Natural killer cell (primary cell): ENCODE measurements at regions not wholly inside any gene's neighbourhood (a gene's known extent, or its start where the extent isn't known, plus 50 kb on each side); places are given as distances from the start of the nearest gene placed in this dataset.

Source experiments
- ATAC-seq, 3 donors: fragments of 150-1000 bp in 2 of 3; fragments of 200-7000 bp in 1 of 3; cut with Tn5 transposase; 1 replicate in 1 of 3; 2 replicates in 2 of 3; pipeline ENCODE4 v1.10.0; 2021; ENCODE audit warnings: mild to moderate bottlenecking in 2 of 3, moderate library complexity in 2 of 3
- DNase-seq, 2 donors: peaks; one replicate each; pipeline versions ENCODE4 v3.0.0 to v3.0.0-alpha.2; 2013 to 2021; ENCODE audit warnings: mixed read lengths in 1 of 2
- H3K27ac ChIP-seq: one replicate; pipeline ENCODE4 v1.5.1; 2013; ENCODE audit warnings: mild to moderate bottlenecking, low read length
- H3K27me3 ChIP-seq: one replicate; pipeline ENCODE4 v1.6.1; 2013; ENCODE audit warnings: low read length; ENCODE audit not compliant: control insufficient read depth, insufficient read depth
- H3K36me3 ChIP-seq: one replicate; pipeline ENCODE4 v1.6.1; 2013; ENCODE audit warnings: low read length; ENCODE audit not compliant: control insufficient read depth, insufficient read depth
- H3K4me1 ChIP-seq: one replicate; pipeline ENCODE4 v1.6.1; 2013; ENCODE audit warnings: low read length; ENCODE audit not compliant: control insufficient read depth, insufficient read depth
- H3K4me3 ChIP-seq: one replicate; pipeline ENCODE4 v1.5.1; 2013; ENCODE audit warnings: low read length
- H3K9me3 ChIP-seq: one replicate; pipeline ENCODE4 v1.6.1; 2013; ENCODE audit warnings: low read length; ENCODE audit not compliant: control insufficient read depth, insufficient read depth
- H3K27ac Mint-ChIP-seq, 2 donors: one replicate each; pipeline ENCODE4 v1.8.0; 2022; ENCODE audit warnings: mild to moderate bottlenecking in 2 of 2, mixed read lengths in 2 of 2, moderate library complexity in 1 of 2
- H3K27me3 Mint-ChIP-seq, 2 donors: one replicate each; pipeline ENCODE4 v1.8.0; 2022; ENCODE audit warnings: low read depth in 2 of 2, mixed read lengths in 2 of 2
- H3K36me3 Mint-ChIP-seq: one replicate; pipeline ENCODE4 v1.8.0; 2022; ENCODE audit warnings: mixed read lengths
- H3K4me1 Mint-ChIP-seq, 2 donors: one replicate each; pipeline ENCODE4 v1.8.0; 2022; ENCODE audit warnings: mixed read lengths in 2 of 2
- H3K4me3 Mint-ChIP-seq: one replicate; pipeline ENCODE4 v1.8.0; 2022; ENCODE audit warnings: mild to moderate bottlenecking, moderate library complexity, mixed read lengths
- H3K9me3 Mint-ChIP-seq, 2 donors: one replicate each; pipeline ENCODE4 v1.8.0; 2022; ENCODE audit warnings: mixed read lengths in 2 of 2
- CTCF ChIP-seq: fragments of 200-600 bp; IDR thresholded peaks from one replicate; pipeline ENCODE4 v1.8.0; 2022; ENCODE audit warnings: antibody characterized with exemption
- WGBS: methylation state at CpG from one replicate; pipeline ENCODE4 v1.1.7; 2013; ENCODE audit warnings: missing lambda C conversion rate; ENCODE audit not compliant: insufficient coverage; 5-methylcytosine and 5-hydroxymethylcytosine counted together
- intact Hi-C: fragments of 100-400 bp; cut with micrococcal nuclease; formaldehyde crosslinking; loops from one replicate; pipeline ENCODE4 v1.14.2; 2022

- no peak overlapping the region for H3K27ac ChIP-seq
- H3K4me1 Mint-ChIP-seq = peaks cover 17% of the 10 kb centered on the region in 2 donors
- H3K27me3 Mint-ChIP-seq = peaks cover 0 to 15% of the 10 kb centered on the region in 2 donors
- DNase-seq (peak in 1 of 2 donors; percentile 21), ATAC-seq (peak in 2 of 3 donors; percentile 21 to 29)
- peak overlapping the region in 1 of 2 donors; percentile 2 for H3K27ac Mint-ChIP-seq
- 50% methylated on average over 7 of the region's 7 CpGs for WGBS
- intact Hi-C loops = no loop called here
- peaks cover 9% of the 10 kb centered on the region for H3K4me1 ChIP-seq
- H3K36me3 Mint-ChIP-seq = no peaks in the 10 kb centered on the region
- H3K27me3 ChIP-seq = no peaks in the 10 kb centered on the region
- H3K4me3 Mint-ChIP-seq = no peak overlapping the region
- no peaks in the 10 kb centered on the region for H3K36me3 ChIP-seq
- no peaks in the 10 kb centered on the region for H3K9me3 Mint-ChIP-seq
- H3K9me3 ChIP-seq = no peaks in the 10 kb centered on the region
- TF ChIP-seq CTCF = no peak
- no peak overlapping the region for H3K4me3 ChIP-seq
Measured at GRCh38 chr17:77618173-77618572, 340.3 kb upstream of the TNRC6C start.

GRCh38 chr17:77618731-77619130 is 339.8 kb upstream of the TNRC6C start:
- Histone ChIP-seq H3K27me3 (no peaks in the 10 kb centered on the region), H3K36me3 (no peaks in the 10 kb centered on the region), H3K4me1 (peaks cover 9% of the 10 kb centered on the region), H3K27ac (no peak overlapping the region), H3K4me3 (no peak overlapping the region), H3K9me3 (no peaks in the 10 kb centered on the region)
- TF ChIP-seq CTCF = no peak
- DNase-seq = no peak
- Mint-ChIP-seq H3K4me3 (no peak overlapping the region), H3K27me3 (peaks cover 0 to 12% of the 10 kb centered on the region in 2 donors), H3K9me3 (no peaks in the 10 kb centered on the region), H3K4me1 (peaks cover 17% of the 10 kb centered on the region in 2 donors), H3K36me3 (no peaks in the 10 kb centered on the region), H3K27ac (peak overlapping the region in 1 of 2 donors; percentile 2)
- intact Hi-C loops = no loop called here
- 97% methylated on average over 11 of the region's 11 CpGs for WGBS
- ATAC-seq = no peak

- DNase-seq = no peak
- Histone ChIP-seq H3K27me3 (no peaks in the 10 kb centered on the region), H3K4me1 (peaks cover 9% of the 10 kb centered on the region), H3K27ac (no peak overlapping the region), H3K9me3 (no peaks in the 10 kb centered on the region), H3K4me3 (no peak overlapping the region), H3K36me3 (no peaks in the 10 kb centered on the region)
- no peaks in the 10 kb centered on the region for H3K9me3 Mint-ChIP-seq
- TF ChIP-seq CTCF = no peak
- intact Hi-C loops = no loop called here
- H3K27me3 Mint-ChIP-seq = peaks cover 0 to 11% of the 10 kb centered on the region in 2 donors
- H3K36me3 Mint-ChIP-seq = no peaks in the 10 kb centered on the region
- H3K27ac Mint-ChIP-seq = no peak overlapping the region
- H3K4me1 Mint-ChIP-seq = peaks cover 17% of the 10 kb centered on the region in 2 donors
- ATAC-seq = no peak
- WGBS = 98% methylated on average over 3 of the region's 4 CpGs
- no peak overlapping the region for H3K4me3 Mint-ChIP-seq
Measured at GRCh38 chr17:77619326-77619725, 339.2 kb upstream of the TNRC6C start.

- no peak overlapping the region for H3K4me3 Mint-ChIP-seq
- WGBS = 86% methylated on average over 4 of the region's 5 CpGs
- ATAC-seq = no peak
Measured at GRCh38 chr17:77619851-77620250, 338.7 kb upstream of the TNRC6C start.

More at GRCh38 chr17:77619851-77620250, 338.7 kb upstream of the TNRC6C start:
- no peak overlapping the region for H3K27ac ChIP-seq
- no peaks in the 10 kb centered on the region for H3K9me3 ChIP-seq
- H3K4me3 ChIP-seq = no peak overlapping the region
- Mint-ChIP-seq H3K9me3 (no peaks in the 10 kb centered on the region), H3K36me3 (no peaks in the 10 kb centered on the region), H3K4me1 (peaks cover 17% of the 10 kb centered on the region in 2 donors), H3K27me3 (peaks cover 0 to 11% of the 10 kb centered on the region in 2 donors), H3K27ac (no peak overlapping the region)
- intact Hi-C loops = no loop called here
- no peaks in the 10 kb centered on the region for H3K36me3 ChIP-seq
- H3K4me1 ChIP-seq = peaks cover 9% of the 10 kb centered on the region
- TF ChIP-seq CTCF = no peak
- H3K27me3 ChIP-seq = no peaks in the 10 kb centered on the region
- DNase-seq = no peak
